ENCODE measurements at regions not wholly inside any gene's neighbourhood (a gene's known extent, or its start where the extent isn't known, plus 50 kb on each side); places are given as distances from the start of the nearest gene placed in this dataset.
"Not testable (repeated sequence)": the region's sequence is repeated elsewhere in the genome, so short reads cannot be mapped to it uniquely, and the experiment has no call there.

DNA sequence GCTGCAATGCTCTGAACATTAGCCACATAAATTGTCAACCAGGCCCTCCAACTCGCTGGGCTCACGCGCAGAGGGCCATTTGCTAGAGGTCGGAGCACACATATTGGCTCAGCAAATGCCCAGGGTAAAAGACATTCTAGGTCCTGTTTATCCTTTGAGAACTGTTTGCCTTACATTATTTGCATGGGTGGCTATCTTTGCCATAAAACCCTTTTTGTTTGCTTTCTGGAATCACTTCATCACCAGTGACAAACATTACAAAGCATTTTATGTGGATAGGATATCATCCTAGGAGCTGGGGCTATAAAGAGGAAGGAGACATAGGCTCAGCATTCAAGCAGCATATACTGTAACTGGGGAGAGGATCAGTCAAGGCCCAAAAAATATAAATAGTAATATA lies 149.2 kb upstream of the RAI2 start:
- in situ Hi-C loops (cut with HindIII; ENCODE audit: low sequenced_read_pairs), result no loop called here

GRCh38 chrX:18003876-18004275 lies 142.8 kb upstream of the RAI2 start:
- in situ Hi-C loops (cut with HindIII; ENCODE audit: low sequenced_read_pairs), result no loop called here

DNA sequence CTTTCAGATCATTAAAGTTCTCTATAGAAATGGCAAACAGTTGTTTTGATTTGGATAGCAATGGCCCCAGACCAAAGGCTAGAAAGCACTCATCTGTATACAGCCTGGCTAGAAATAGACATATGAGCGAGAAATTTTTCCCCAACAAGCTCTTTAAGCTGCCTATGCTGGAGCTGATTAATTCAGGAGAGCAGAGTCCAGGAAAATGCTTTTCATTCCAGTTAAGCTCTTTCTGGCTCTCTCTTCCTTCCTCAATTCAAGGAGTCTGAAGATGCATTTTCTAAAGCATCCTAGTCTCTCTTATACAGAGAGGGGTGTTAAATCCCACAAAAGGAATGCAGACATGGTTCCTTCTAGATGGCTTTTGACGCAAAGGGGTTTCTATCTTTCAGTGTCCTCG lies 141.7 kb upstream of the RAI2 start:
- in situ Hi-C loops (cut with HindIII; ENCODE audit: low sequenced_read_pairs), result no loop called here

DNA sequence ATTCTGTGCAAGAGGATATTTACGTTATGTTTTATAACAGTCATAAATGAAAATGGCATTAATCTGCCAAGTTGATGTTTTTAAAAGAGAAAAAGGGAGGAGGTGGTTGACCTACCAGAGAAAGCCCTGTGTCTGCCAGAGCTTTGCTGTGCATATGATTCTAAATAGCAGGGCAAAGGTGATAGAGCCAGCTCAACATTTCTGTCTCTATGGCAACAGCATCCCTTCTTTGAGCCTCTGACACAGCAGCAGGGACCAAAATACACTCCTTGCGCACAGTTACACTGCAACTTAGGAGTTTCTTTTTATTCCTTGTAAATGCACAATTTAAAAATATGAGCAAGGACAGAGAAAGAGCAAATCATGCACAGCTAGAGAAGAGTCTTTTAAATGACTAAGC lies 133.3 kb upstream of the RAI2 start:
- in situ Hi-C loops (cut with HindIII; ENCODE audit: low sequenced_read_pairs), result no loop called here

- in situ Hi-C loops (cut with HindIII; ENCODE audit: low sequenced_read_pairs), result no loop called here
Observed at GRCh38 chrX:17993062-17993461, 132.0 kb upstream of the RAI2 start.

GRCh38 chrX:17990532-17990931 lies 129.4 kb upstream of the RAI2 start:
- in situ Hi-C loops (cut with HindIII; ENCODE audit: low sequenced_read_pairs), result no loop called here

DNA sequence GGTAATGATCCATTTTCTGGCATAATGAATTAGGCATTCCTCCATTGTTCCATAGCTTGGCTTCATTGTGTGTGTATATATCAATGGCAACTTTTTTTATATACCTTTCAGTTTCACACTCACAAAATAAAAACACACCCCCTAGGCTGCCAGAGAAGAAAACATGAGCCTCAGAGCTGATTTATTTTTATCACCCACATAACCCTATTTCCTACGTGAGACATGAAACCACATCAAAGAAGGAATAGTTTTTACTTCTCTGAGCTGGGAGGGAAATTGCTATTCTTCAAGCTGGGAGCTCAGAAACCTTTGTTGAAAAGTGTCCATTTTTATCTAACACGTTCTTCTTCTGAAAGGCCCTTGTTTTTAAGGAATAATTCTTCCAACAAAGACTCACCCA lies 126.7 kb upstream of the RAI2 start:
- in situ Hi-C loops (cut with HindIII; ENCODE audit: low sequenced_read_pairs), result no loop called here

DNA sequence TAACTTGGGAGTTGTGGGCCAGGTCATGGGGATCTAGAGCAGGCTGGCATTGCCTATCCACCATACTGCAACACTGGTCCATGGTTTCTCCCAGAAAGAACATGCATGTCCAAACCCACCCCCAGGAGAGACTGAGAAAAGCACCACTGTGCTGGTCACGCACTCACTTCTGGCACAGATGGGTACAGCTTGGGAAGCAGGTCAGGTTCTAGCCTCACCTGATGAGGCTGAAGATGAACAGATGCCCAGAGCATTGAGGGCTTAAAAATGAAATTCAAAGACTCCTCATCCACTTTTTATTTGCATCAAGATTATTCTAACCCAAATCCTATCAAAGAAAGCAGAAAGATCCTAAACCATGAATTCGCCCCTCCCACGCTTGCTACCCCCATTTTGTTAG lies 125.9 kb upstream of the RAI2 start:
- in situ Hi-C loops (cut with HindIII; ENCODE audit: low sequenced_read_pairs), result no loop called here

DNA sequence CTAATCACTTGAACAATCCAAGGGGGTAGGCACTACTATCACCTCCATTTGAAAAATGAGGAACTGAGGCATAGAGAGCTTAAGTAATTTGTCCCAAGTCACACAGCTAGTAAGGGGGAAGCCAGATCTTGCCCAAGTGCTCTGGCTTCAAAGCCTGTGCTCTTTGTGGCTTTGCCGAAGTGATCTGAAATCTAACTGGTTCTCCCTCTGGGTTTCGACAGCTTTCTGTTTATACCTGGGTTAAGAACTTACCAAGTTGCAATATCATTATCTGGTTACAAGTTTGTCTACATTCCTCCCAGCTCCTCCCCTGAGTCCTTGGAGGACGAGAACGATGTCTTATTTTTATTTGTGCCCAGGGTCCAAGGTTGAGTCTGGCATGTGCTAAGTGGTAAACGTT lies 125.3 kb upstream of the RAI2 start:
- in situ Hi-C loops (cut with HindIII; ENCODE audit: low sequenced_read_pairs), result no loop called here

DNA sequence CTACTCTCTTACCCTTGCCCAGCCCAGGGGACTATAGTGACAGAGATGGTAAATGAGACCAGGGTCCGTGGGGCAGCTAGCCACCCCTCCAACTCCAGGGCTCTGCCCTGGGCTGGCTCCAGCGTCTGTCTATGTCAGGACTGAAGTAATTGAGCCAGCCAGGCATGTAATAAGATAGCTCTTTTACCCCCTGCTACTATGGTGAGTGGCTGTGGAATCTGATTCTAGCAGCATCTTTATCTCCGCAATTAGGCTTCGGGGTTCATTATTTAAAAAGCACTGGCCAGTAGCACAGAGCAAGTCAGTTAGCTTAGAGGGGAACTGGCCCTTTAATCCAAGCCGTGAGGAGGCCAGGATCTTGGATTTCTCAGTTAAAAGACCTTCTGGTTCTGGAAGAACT lies 123.3 kb upstream of the RAI2 start:
- in situ Hi-C loops (cut with HindIII; ENCODE audit: low sequenced_read_pairs), result no loop called here

- in situ Hi-C loops (cut with HindIII; ENCODE audit: low sequenced_read_pairs), result no loop called here
Observed at GRCh38 chrX:17983389-17983788, 122.3 kb upstream of the RAI2 start.

DNA sequence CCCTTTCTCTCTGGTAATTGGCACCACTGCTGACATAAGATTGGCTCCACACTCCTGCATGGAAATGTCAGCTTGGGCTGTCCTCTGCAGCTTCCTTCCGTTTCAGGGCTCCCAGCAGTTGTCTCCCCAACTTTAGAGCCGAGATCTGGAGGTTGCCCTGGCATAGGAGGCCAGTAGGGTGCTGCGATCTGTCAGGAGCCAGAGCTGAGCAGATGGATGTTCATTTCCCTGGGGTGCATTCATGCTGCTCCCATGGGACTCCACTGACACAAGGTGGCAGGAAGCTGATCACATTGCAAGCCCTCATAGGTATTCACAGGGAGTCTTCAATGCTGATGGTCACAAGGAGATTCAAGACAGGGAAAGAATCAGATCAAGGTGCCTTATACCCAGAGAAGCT lies 116.6 kb upstream of the RAI2 start:
- in situ Hi-C loops (cut with HindIII; ENCODE audit: low sequenced_read_pairs), result no loop called here

GRCh38 chrX:17976955-17977354 lies 115.9 kb upstream of the RAI2 start:
- in situ Hi-C loops (cut with HindIII; ENCODE audit: low sequenced_read_pairs), result no loop called here

- in situ Hi-C loops (cut with HindIII; ENCODE audit: low sequenced_read_pairs), result not testable (repeated sequence)
Observed at GRCh38 chrX:17975349-17975748, 114.3 kb upstream of the RAI2 start.

GRCh38 chrX:17968367-17968766 lies 107.3 kb upstream of the RAI2 start:
- in situ Hi-C loops (cut with HindIII; ENCODE audit: low sequenced_read_pairs), result no loop called here

- in situ Hi-C loops (cut with HindIII; ENCODE audit: low sequenced_read_pairs), result no loop called here
Observed at GRCh38 chrX:17967888-17968287, 106.8 kb upstream of the RAI2 start.

GRCh38 chrX:17964871-17965270 lies 103.8 kb upstream of the RAI2 start:
- in situ Hi-C loops (cut with HindIII; ENCODE audit: low sequenced_read_pairs), result loop anchor here (5.0 kb wide), 1 partner anchor 108 kb away; no protein-coding TSS in a partner anchor

DNA sequence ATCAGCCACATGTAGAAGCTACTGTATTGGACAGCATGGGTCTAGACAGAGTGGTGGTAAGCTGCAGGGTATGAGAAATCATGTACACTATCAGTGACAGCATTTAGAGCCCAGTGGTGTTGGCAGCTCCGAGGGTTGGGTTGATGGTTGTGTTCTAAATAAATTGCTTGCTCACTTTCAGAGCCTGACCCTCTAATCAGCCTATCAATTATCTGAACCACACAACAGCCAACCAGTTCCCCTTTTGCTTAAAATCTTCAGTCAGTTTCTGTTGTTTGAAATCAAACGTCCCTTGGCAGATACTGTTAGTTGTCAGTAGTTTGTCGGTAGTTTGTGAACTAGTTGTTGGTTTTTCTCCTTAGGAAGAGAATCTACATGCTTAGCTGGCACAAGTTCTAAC lies 99.8 kb upstream of the RAI2 start:
- in situ Hi-C loops (cut with HindIII; ENCODE audit: low sequenced_read_pairs), result loop anchor here (5.0 kb wide), 1 partner anchor 104 kb away; no protein-coding TSS in a partner anchor

GRCh38 chrX:17944833-17945497 lies 83.9 kb upstream of the RAI2 start:
- in situ Hi-C loops (cut with HindIII; ENCODE audit: low sequenced_read_pairs), result no loop called here

DNA sequence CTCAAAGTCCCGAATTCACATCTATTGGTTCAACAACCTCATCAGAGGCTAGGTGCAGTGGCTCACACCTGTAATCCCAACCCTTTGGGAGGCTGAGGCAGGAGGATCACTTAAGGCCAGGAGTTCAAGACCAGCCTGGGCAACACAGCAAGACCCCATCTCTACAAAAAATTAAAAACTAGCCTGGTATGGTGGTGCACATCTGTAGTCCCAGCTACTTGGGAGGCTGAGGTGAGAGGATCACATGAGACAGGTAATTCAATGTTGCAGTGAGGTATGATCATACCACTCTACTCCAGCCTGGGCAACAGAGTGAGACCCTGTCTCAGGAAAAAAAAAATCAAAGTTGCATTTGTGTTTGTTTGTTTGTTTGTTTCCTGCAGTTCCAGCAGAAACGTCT lies 80.1 kb upstream of the RAI2 start:
- in situ Hi-C loops (cut with HindIII; ENCODE audit: low sequenced_read_pairs), result not testable (repeated sequence)

DNA sequence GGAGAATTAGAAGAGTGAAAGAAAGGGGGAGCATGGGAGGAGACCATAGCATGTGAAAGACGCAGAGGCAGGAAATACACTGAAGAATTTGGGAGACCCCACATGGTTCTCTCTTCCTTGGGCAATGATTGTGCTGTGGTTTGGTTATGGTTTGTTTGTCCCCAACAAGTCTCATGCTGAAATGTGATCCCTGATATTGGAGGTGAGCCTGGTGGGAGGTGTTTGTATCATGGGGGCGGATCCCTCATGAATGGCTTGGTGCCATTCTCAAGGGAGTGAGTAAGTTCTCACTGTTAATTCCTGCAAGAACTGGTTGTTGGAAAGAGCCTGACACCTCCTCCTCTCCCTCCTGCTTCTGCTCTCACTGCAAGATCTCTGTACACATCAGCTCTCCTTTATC lies 78.6 kb upstream of the RAI2 start:
- in situ Hi-C loops (cut with HindIII; ENCODE audit: low sequenced_read_pairs), result no loop called here

DNA sequence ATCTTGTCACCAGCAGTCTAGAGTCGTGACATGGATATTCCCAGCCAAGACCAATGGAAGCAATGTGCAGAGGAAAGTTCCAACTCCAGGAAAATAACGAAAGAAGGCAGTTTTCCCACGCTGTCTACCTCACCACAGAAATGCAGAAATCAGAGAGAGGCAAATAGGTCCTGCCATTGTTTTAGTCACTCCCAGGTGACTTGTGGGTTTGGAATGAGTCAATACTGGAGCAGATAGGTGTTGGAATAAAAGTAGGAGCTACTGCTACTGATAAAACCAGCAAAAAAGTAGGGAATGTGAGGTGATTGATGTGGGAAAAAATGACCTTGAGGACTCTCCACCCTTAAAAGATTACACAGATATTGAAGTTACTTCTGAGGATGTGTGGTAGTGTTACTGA lies 72.8 kb upstream of the RAI2 start:
- in situ Hi-C loops (cut with HindIII; ENCODE audit: low sequenced_read_pairs), result no loop called here

GRCh38 chrX:17932781-17933180 lies 71.7 kb upstream of the RAI2 start:
- in situ Hi-C loops (cut with HindIII; ENCODE audit: low sequenced_read_pairs), result no loop called here
